ENCODE measurements at regions not wholly inside any gene's neighbourhood (a gene's known extent, or its start where the extent isn't known, plus 50 kb on each side); places are given as distances from the start of the nearest gene placed in this dataset.
"Not testable (repeated sequence)": the region's sequence is repeated elsewhere in the genome, so short reads cannot be mapped to it uniquely, and the experiment has no call there.

- DNase-seq (ENCODE audit: low read depth, low spot score) = no peak
- no peak overlapping the region for H3K27ac ChIP-seq
Measured at GRCh38 chr2:15681089-15681885, 89.6 kb downstream of the DDX1 start.

GRCh38 chr2:15682354-15682753 lies 90.7 kb downstream of the DDX1 start:
- H3K27ac ChIP-seq = no peak overlapping the region
- no peak for DNase-seq (ENCODE audit: low read depth, low spot score)

- no peak for DNase-seq (ENCODE audit: low read depth, low spot score)
- H3K27ac ChIP-seq = no peak overlapping the region
Measured at GRCh38 chr2:15684161-15685039, 92.7 kb downstream of the DDX1 start.

- DNase-seq (ENCODE audit: low read depth, low spot score) = no peak
- no peak overlapping the region for H3K27ac ChIP-seq
Measured at GRCh38 chr2:15685143-15685542, 93.5 kb downstream of the DDX1 start.

GRCh38 chr2:15686643-15687042 lies 95.0 kb downstream of the DDX1 start:
- no peak overlapping the region for H3K27ac ChIP-seq
- DNase-seq (ENCODE audit: low read depth, low spot score) = no peak

GRCh38 chr2:15687243-15687642 lies 95.6 kb downstream of the DDX1 start:
- no peak overlapping the region for H3K27ac ChIP-seq
- no peak for DNase-seq (ENCODE audit: low read depth, low spot score)

GRCh38 chr2:15687720-15688119 lies 96.1 kb downstream of the DDX1 start:
- H3K27ac ChIP-seq = no peak overlapping the region
- no peak for DNase-seq (ENCODE audit: low read depth, low spot score)

GRCh38 chr2:15688924-15689568 lies 97.4 kb downstream of the DDX1 start:
- no peak for DNase-seq (ENCODE audit: low read depth, low spot score)
- no peak overlapping the region for H3K27ac ChIP-seq

- DNase-seq (ENCODE audit: low read depth, low spot score) = no peak
Measured at GRCh38 chr2:15689654-15690053, 98.0 kb downstream of the DDX1 start.

GRCh38 chr2:15691586-15692310 lies 100.1 kb downstream of the DDX1 start:
- no peak for DNase-seq (ENCODE audit: low read depth, low spot score)
- no peak overlapping the region for H3K27ac ChIP-seq

More at GRCh38 chr2:15689654-15690053, 98.0 kb downstream of the DDX1 start:
- H3K27ac ChIP-seq = no peak overlapping the region

- no peak overlapping the region for H3K27ac ChIP-seq
- no peak for DNase-seq (ENCODE audit: low read depth, low spot score)
Measured at GRCh38 chr2:15692551-15693377, 101.1 kb downstream of the DDX1 start.

GRCh38 chr2:15693382-15693781 lies 101.7 kb downstream of the DDX1 start:
- DNase-seq (ENCODE audit: low read depth, low spot score) = no peak
- H3K27ac ChIP-seq = no peak overlapping the region

- H3K27ac ChIP-seq = no peak overlapping the region
- DNase-seq (ENCODE audit: low read depth, low spot score) = no peak
Measured at GRCh38 chr2:15693926-15694588, 102.4 kb downstream of the DDX1 start.

GRCh38 chr2:15694589-15694986 lies 102.9 kb downstream of the DDX1 start:
- no peak for DNase-seq (ENCODE audit: low read depth, low spot score)
- H3K27ac ChIP-seq = no peak overlapping the region

GRCh38 chr2:15695582-15696330 lies 104.1 kb downstream of the DDX1 start:
- no peak overlapping the region for H3K27ac ChIP-seq

GRCh38 chr2:15696606-15697170 lies 105.0 kb downstream of the DDX1 start:
- DNase-seq (ENCODE audit: low read depth, low spot score); H3K27ac ChIP-seq: not testable (repeated sequence)

More at GRCh38 chr2:15695582-15696330, 104.1 kb downstream of the DDX1 start:
- DNase-seq (ENCODE audit: low read depth, low spot score) = no peak

- H3K27ac ChIP-seq = no peak overlapping the region
- DNase-seq (ENCODE audit: low read depth, low spot score) = no peak
Measured at GRCh38 chr2:15700131-15700530, 108.5 kb downstream of the DDX1 start.
